ENCODE measurements at regions not wholly inside any gene's neighbourhood (a gene's known extent, or its start where the extent isn't known, plus 50 kb on each side); places are given as distances from the start of the nearest gene placed in this dataset.

- no peak overlapping the region for H3K9ac ChIP-seq (ENCODE audit: low read length)
- no peak overlapping the region for H4K8ac ChIP-seq (ENCODE audit: low read depth, low read length)
- WGBS (ENCODE audit: extremely low coverage, insufficient coverage, insufficient read length): no CpG with 5 or more reads among the region's 6 CpGs
- no peak for DNase-seq
- H3K18ac ChIP-seq (ENCODE audit: low read length): no peak overlapping the region
- H4K12ac ChIP-seq (ENCODE audit: low read depth, low read length): no peak overlapping the region
- no peak overlapping the region for H2BK120ac ChIP-seq (ENCODE audit: insufficient read depth, low read length, poor library complexity)
- no peak overlapping the region for H2BK12ac ChIP-seq (ENCODE audit: low read length)
- no peak overlapping the region for H4K91ac ChIP-seq (ENCODE audit: low read depth, low read length)
- H2BK5ac ChIP-seq (ENCODE audit: low read depth, low read length, poor library complexity): no peak overlapping the region
- H3K23ac ChIP-seq (ENCODE audit: low read length): no peak overlapping the region
- no peaks in the 10 kb centered on the region for H3K79me2 ChIP-seq (ENCODE audit: control insufficient read depth, insufficient read depth, low read length, poor library complexity)
- H2AFZ ChIP-seq (ENCODE audit: insufficient read depth, low read length, poor library complexity): no peak overlapping the region
- no peak overlapping the region for H2AK5ac ChIP-seq (ENCODE audit: low read length)
- H3K4me3 ChIP-seq (ENCODE audit: low read depth, low read length): no peak overlapping the region
- H3K27ac ChIP-seq (ENCODE audit: low read depth, low read length): no peak overlapping the region
- H3K14ac ChIP-seq (ENCODE audit: low read length): no peak overlapping the region
- no peak overlapping the region for H3K4me2 ChIP-seq (ENCODE audit: low read length)
- peaks cover 0 to 5% of the 10 kb centered on the region in 2 experiments for H3K4me1 ChIP-seq (ENCODE audit: control insufficient read depth in 1 of 2, insufficient read depth in 2 of 2, low read length in 2 of 2)
- H3K36me3 ChIP-seq (ENCODE audit: control insufficient read depth in 1 of 2, insufficient read depth in 2 of 2, low read length in 2 of 2): no peaks in the 10 kb centered on the region
- H3K4ac ChIP-seq (ENCODE audit: low read depth, low read length): no peak overlapping the region
- H3K27me3 ChIP-seq (ENCODE audit: insufficient read depth, low read length): no peaks in the 10 kb centered on the region
- peaks cover 10% of the 10 kb centered on the region for H3K9me3 ChIP-seq (ENCODE audit: insufficient read depth, low read depth, low read length)
- peaks cover 4% of the 10 kb centered on the region for H3K79me1 ChIP-seq (ENCODE audit: low read length)
Observed at GRCh38 chr6:4625557-4625956, 150.6 kb upstream of the CDYL start.

GRCh38 chr6:4624726-4625125 is 151.5 kb upstream of the CDYL start:
- peak in 1 of 2 donors; percentile 82 for DNase-seq
- Histone ChIP-seq H3K23ac (ENCODE audit: low read length) (no peak overlapping the region), H3K14ac (ENCODE audit: low read length) (no peak overlapping the region), H3K18ac (ENCODE audit: low read length) (no peak overlapping the region), H4K91ac (ENCODE audit: low read depth, low read length) (no peak overlapping the region), H3K4ac (ENCODE audit: low read depth, low read length) (no peak overlapping the region), H3K36me3 (ENCODE audit: control insufficient read depth in 1 of 2, insufficient read depth in 2 of 2, low read length in 2 of 2) (no peaks in the 10 kb centered on the region), H3K27ac (ENCODE audit: low read depth, low read length) (no peak overlapping the region), H3K9me3 (ENCODE audit: insufficient read depth, low read depth, low read length) (peaks cover 10% of the 10 kb centered on the region), H3K27me3 (ENCODE audit: insufficient read depth, low read length) (no peaks in the 10 kb centered on the region), H3K79me2 (ENCODE audit: control insufficient read depth, insufficient read depth, low read length, poor library complexity) (no peaks in the 10 kb centered on the region), H4K12ac (ENCODE audit: low read depth, low read length) (no peak overlapping the region), H2BK120ac (ENCODE audit: insufficient read depth, low read length, poor library complexity) (no peak overlapping the region), H2AK5ac (ENCODE audit: low read length) (no peak overlapping the region), H3K4me3 (ENCODE audit: low read depth, low read length) (no peak overlapping the region), H3K79me1 (ENCODE audit: low read length) (peaks cover 4% of the 10 kb centered on the region), H2BK5ac (ENCODE audit: low read depth, low read length, poor library complexity) (no peak overlapping the region), H2BK12ac (ENCODE audit: low read length) (no peak overlapping the region), H4K8ac (ENCODE audit: low read depth, low read length) (no peak overlapping the region), H2AFZ (ENCODE audit: insufficient read depth, low read length, poor library complexity) (no peak overlapping the region), H3K4me2 (ENCODE audit: low read length) (no peak overlapping the region), H3K9ac (ENCODE audit: low read length) (no peak overlapping the region), H3K4me1 (ENCODE audit: control insufficient read depth in 1 of 2, insufficient read depth in 2 of 2, low read length in 2 of 2) (peaks cover 0 to 5% of the 10 kb centered on the region in 2 experiments)
- no CpG with 5 or more reads among the region's 7 CpGs for WGBS (ENCODE audit: extremely low coverage, insufficient coverage, insufficient read length)

- no CpG with 5 or more reads among the region's 12 CpGs for WGBS (ENCODE audit: extremely low coverage, insufficient coverage, insufficient read length)
- Histone ChIP-seq H2BK5ac (ENCODE audit: low read depth, low read length, poor library complexity) (no peak overlapping the region), H3K27ac (ENCODE audit: low read depth, low read length) (no peak overlapping the region), H3K4ac (ENCODE audit: low read depth, low read length) (no peak overlapping the region), H3K18ac (ENCODE audit: low read length) (no peak overlapping the region), H3K79me2 (ENCODE audit: control insufficient read depth, insufficient read depth, low read length, poor library complexity) (no peaks in the 10 kb centered on the region), H2AK5ac (ENCODE audit: low read length) (no peak overlapping the region), H4K91ac (ENCODE audit: low read depth, low read length) (no peak overlapping the region), H3K4me3 (ENCODE audit: low read depth, low read length) (no peak overlapping the region), H3K14ac (ENCODE audit: low read length) (no peak overlapping the region), H2BK12ac (ENCODE audit: low read length) (no peak overlapping the region), H3K36me3 (ENCODE audit: control insufficient read depth in 1 of 2, insufficient read depth in 2 of 2, low read length in 2 of 2) (no peaks in the 10 kb centered on the region), H3K9ac (ENCODE audit: low read length) (no peak overlapping the region), H2BK120ac (ENCODE audit: insufficient read depth, low read length, poor library complexity) (no peak overlapping the region), H3K4me2 (ENCODE audit: low read length) (no peak overlapping the region), H3K9me3 (ENCODE audit: insufficient read depth, low read depth, low read length) (peaks cover 4% of the 10 kb centered on the region), H3K27me3 (ENCODE audit: insufficient read depth, low read length) (no peaks in the 10 kb centered on the region), H3K23ac (ENCODE audit: low read length) (no peak overlapping the region), H4K12ac (ENCODE audit: low read depth, low read length) (no peak overlapping the region), H3K79me1 (ENCODE audit: low read length) (peaks cover 4% of the 10 kb centered on the region), H4K8ac (ENCODE audit: low read depth, low read length) (no peak overlapping the region), H2AFZ (ENCODE audit: insufficient read depth, low read length, poor library complexity) (no peak overlapping the region), H3K4me1 (ENCODE audit: control insufficient read depth in 1 of 2, insufficient read depth in 2 of 2, low read length in 2 of 2) (peaks cover 0 to 5% of the 10 kb centered on the region in 2 experiments)
- peak; percentile 64 to 89 for DNase-seq
Observed at GRCh38 chr6:4620284-4621151, 155.7 kb upstream of the CDYL start.

- Histone ChIP-seq H4K8ac (ENCODE audit: low read depth, low read length) (no peak overlapping the region), H3K9me3 (ENCODE audit: insufficient read depth, low read depth, low read length) (no peaks in the 10 kb centered on the region), H3K4me2 (ENCODE audit: low read length) (no peak overlapping the region), H2BK120ac (ENCODE audit: insufficient read depth, low read length, poor library complexity) (no peak overlapping the region), H3K14ac (ENCODE audit: low read length) (no peak overlapping the region), H3K23ac (ENCODE audit: low read length) (no peak overlapping the region), H3K9ac (ENCODE audit: low read length) (no peak overlapping the region), H3K36me3 (ENCODE audit: control insufficient read depth in 1 of 2, insufficient read depth in 2 of 2, low read length in 2 of 2) (no peaks in the 10 kb centered on the region), H4K12ac (ENCODE audit: low read depth, low read length) (no peak overlapping the region), H3K4ac (ENCODE audit: low read depth, low read length) (no peak overlapping the region), H3K27me3 (ENCODE audit: insufficient read depth, low read length) (no peaks in the 10 kb centered on the region), H3K79me1 (ENCODE audit: low read length) (peaks cover under 1% of the 10 kb centered on the region), H3K4me3 (ENCODE audit: low read depth, low read length) (no peak overlapping the region), H2AK5ac (ENCODE audit: low read length) (no peak overlapping the region), H2BK5ac (ENCODE audit: low read depth, low read length, poor library complexity) (no peak overlapping the region), H4K91ac (ENCODE audit: low read depth, low read length) (no peak overlapping the region), H3K27ac (ENCODE audit: low read depth, low read length) (no peak overlapping the region), H2AFZ (ENCODE audit: insufficient read depth, low read length, poor library complexity) (no peak overlapping the region), H3K18ac (ENCODE audit: low read length) (no peak overlapping the region), H3K4me1 (ENCODE audit: control insufficient read depth in 1 of 2, insufficient read depth in 2 of 2, low read length in 2 of 2) (peaks cover 0 to 3% of the 10 kb centered on the region in 2 experiments), H3K79me2 (ENCODE audit: control insufficient read depth, insufficient read depth, low read length, poor library complexity) (no peaks in the 10 kb centered on the region), H2BK12ac (ENCODE audit: low read length) (no peak overlapping the region)
- DNase-seq: no peak
- no CpG with 5 or more reads among the region's 8 CpGs for WGBS (ENCODE audit: extremely low coverage, insufficient coverage, insufficient read length)
Observed at GRCh38 chr6:4616311-4616710, 159.9 kb upstream of the CDYL start.
